Activated T-cell treated with anti-CD3 and anti-CD28 coated beads for 1 hour (primary cell): ENCODE measurements at regions not wholly inside any gene's neighbourhood (a gene's known extent, or its start where the extent isn't known, plus 50 kb on each side); places are given as distances from the start of the nearest gene placed in this dataset.

ENCODE experiments used
- DNase-seq: peaks from one replicate; pipeline ENCODE4 v3.0.0-alpha.2; 2020; ENCODE audit warnings: low read depth

DNA sequence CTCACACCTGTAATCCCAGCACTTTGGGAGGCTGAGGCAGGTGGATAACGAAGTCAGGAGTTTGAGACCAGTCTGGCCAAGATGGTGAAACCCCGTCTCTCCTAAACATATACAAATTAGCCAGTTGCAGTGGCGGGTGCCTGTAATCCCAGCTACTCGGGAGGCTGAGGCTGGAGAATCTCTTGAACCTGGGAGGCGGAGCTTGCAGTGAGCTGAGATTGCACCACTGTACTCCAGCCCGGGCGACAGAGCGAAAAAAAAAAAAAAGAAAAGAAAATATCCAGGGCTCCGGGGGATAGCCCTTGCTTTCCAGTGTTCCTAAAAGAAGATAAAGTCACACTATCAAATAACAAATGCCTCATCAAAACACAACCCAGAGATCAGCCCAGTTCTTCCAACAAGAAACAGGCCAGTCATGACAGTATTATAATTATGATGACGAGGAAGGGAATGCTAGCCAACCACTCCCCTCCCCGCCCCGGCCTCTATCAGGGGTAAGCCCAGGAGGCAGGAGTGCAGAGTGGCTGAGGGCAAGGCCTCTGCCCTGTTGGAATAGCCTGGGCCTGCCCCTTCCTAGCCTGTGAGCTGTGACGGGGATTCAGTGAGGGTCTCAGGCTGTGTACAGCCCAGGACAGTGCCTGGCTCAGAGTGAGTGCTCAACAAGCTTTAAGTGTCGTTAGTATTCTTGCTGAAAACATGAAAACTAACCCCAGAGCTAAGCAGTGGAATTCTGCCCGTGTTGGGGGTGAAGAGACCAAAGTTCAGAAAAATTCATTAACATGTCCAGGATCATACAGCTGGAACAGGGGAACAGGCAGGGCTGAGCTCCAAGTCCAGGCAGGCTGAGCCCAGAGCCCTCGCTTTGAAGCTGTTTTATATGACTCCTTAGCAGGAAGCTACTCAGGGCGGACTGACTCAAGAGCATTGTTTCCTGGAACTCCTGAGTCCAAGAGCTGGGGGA is 54.3 kb downstream of the FAM241B start:
- DNase-seq: no peak

DNA sequence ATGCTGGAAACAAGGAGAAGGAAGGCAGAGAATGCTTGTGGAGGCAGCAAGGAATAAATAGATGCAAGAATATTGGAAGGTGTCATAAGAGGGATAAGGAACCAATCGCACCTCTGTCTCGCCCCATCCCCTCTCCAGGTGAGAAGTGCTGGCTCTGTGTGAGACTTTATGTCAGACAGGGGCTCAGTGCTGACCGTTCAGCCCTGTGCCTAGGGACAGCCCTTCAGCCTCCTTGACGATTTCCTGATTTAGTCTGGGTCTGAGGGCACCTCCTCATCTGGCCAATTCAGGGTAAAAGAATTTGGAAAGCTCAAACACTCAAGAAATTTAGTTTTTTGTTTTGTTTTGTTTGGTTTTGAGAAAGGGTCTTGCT is 54.9 kb downstream of the FAM241B start:
- DNase-seq: no peak

DNA sequence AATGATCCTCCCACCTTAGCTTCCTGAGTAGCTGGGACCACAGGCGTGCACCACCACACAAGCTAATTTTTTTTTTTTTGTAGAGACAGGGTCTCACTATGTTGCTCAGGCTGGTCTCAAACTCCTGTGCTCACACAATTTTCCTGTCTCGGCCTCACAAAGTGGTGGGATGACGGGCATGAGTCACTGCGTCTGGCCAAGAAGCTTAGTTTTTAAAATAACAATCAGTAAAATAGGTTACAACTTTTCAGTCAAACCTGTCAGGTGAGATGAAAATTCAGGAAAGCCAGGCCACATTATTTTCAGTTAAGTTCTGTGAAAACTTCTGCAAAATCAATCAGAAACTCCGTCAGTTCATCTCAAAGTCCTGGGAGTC is 55.4 kb downstream of the FAM241B start:
- no peak for DNase-seq

DNA sequence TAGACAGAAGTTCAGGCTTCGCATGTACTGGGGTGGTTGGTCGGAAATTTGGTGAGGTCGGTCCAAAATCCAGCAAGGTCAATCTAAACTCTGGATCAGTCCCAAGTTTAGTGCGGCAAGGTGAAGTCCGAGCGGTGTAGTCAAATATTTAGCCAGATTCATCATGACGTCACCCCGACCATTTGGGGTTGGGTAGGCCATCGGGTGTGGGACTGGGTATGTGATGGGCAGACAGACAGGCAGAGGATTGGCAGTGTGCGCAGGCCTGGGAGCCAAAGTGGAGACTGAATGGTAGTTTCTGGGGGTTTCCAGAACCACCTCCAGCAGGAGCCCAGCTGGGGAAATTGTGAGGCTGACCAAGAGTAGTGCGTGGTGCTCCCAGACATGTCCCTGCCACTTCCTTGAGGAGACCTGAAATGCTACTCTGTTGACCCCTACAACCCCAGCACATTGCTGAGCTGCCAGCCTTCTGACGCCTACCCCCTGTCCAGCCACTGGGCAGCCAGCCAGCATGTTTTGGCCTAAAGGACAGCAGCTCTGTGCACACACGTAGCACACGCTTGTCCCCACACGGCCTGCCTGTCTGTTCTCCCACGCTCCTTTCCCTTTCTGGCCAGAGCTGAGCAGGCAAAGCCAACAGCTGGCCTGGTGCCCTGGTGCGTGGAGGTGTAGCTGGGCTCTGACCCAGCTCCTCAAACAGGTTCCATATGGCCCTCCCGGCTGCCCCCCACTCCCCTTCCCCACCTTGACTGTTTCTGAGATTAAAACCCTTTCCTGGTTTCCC is 55.9 kb downstream of the FAM241B start:
- no peak for DNase-seq

DNA sequence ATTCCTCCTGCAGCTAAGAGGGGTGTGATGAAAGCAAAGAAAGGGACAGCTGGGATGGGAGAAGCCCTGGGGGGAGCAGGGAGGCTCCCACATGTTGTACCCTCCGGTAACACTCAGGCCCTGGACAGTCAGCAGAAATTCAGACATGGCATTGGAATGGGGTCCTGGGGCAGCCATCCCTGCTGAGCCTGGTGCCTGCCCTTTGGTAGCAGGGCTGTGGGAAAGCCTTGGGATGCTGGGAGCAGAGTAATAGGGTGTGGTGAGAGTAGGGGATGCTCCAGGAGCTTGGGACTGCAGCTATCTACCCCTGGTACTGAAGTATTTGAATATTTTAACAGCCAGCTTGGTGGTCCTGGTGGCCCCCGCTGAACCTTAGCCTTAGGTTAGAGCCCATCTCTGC is 56.8 kb downstream of the FAM241B start:
- no peak for DNase-seq

DNA sequence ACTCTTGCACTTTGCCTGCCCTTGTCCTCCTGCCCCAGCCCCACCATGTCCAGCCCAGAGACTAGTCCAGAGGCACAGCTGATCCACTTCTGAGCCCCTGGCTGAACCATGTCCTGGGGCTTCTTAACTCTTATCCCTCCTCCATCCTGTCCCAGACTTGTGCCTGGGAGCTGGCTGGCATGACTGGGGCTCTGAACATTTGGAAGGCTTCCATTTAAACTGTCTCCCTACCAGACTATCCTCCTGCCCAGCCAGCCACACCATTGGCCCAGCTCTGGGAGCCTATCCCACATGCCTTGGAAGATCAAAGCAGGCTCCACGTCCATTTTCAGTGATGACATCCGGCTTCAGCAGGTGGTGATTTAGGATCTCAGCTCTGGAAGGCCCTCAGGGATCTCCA is 57.4 kb downstream of the FAM241B start:
- no peak for DNase-seq

DNA sequence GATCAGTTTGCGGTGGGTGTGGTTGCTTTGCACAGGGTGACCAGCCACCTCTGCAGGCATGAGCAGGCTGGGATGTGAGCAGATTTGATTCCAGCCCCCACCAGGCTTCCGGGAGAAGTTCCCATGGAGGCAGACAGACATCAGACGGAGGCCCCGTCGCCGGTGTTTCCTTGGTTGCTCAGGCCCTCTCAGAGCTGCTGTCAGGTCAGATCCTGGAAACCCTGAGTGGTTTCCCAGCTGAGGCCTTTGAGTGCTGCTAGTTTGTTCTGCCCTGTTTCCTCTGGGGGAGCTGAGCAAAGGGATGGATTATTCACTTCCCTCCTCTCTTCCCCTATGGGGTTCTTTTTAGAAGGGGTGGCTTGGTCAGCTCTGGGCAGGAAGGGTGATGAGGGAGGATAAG is 62.2 kb downstream of the FAM241B start:
- DNase-seq: no peak

DNA sequence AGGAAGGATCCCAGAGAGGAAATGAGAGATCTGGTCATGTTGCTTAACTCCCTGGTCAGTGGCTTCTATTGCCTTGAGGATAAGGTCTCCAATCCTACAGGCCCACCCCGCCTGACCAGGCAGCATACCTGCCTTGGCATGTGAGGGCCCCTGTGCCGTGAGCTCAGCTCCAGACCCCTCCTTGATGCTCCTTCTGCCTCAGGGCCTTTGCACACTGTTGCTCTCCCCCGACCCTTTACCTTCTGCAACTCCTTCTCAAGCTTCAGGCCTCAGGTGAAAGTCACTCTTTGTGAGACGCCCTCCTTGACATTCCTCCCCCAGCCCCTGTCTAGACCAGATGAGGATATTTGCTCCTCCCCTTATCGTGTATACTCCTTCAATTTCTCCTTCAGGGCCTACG is 62.8 kb downstream of the FAM241B start:
- no peak for DNase-seq

DNA sequence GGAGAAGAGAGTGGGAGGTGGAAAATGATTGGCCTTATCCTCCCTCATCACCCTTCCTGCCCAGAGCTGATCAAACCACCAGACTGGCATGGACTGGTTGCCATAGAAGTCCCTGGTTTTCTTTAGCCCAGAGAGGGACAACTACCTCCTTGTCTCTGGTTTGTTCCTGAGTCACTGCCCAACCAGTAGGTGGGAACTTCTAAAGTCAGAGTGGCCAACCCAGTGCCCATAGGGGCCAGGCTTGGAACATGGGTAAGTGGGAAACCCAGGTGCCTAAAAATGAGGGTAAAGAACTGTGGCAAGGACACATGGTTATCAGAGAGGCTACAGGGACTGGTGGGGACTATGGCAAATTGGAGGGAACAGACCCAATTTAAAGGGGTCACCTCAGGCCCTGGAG is 63.8 kb downstream of the FAM241B start:
- DNase-seq: no peak

DNA sequence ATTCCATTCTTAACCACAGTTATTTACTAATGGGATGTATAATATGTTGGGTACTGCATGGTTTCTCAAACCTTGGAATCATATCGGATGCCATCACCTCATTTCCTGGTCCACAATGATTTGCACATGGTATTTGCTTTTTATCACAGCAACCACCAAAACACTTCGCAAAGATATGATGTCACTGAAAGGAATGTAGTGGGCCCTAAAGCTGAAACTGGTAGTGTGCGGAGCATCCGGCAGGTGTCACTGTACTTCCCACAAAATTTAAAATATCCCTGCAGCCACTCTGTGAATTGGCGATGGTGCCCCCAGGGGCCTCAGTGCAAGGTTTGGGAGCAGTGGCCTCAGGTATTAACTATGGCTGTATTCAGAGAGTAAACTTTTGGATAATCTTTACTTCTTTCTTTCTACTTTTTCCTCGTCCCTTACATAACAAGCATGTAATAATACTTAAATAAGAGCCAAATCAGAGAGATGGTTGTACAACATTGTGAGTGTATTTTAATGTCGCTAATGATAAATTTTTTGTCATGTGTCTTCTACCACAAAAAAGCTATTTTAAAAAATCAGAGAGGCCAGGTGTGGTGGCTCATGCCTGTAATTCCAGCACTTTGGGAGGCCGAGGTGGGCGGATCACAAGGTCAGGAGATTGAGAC is 66.2 kb downstream of the FAM241B start:
- DNase-seq: no peak

DNA sequence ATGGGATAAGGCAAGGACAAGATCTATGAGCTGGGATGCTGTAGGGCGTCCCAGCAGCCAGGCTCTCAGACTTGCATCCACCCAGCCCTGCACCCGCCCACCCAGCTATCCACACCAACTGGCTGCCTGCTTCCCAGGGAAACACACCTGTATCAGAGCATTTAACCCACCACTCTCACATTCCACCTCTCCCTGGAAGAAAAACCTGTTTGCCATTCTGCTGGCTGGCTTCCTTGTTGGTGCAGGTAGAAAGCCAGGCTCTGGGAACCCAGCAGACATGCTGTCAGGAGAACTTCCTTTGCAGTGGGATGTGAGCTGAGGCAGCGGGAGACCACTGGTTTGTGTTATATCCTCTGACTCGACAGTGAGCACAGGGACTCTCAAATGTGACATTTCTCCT is 67.0 kb downstream of the FAM241B start:
- no peak for DNase-seq

DNA sequence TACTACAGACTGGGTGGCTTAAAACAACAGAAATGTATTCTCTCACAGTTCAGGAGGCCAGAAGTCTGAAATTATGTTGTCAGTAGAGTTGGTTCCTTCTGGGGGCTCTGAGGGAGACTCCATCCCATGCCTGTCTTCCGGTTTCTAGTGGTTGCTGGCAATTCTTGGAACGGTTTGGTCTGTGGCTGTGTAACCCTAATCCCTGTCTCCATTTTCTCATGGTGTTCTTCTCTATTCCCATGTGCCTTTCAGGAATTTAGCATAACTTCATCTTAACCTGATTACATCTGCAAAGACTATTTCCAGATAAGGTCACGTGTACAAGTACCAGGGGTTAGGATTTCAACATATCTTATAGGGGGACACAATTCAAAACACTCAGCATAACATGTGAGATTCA is 73.2 kb downstream of the FAM241B start:
- no peak for DNase-seq

DNA sequence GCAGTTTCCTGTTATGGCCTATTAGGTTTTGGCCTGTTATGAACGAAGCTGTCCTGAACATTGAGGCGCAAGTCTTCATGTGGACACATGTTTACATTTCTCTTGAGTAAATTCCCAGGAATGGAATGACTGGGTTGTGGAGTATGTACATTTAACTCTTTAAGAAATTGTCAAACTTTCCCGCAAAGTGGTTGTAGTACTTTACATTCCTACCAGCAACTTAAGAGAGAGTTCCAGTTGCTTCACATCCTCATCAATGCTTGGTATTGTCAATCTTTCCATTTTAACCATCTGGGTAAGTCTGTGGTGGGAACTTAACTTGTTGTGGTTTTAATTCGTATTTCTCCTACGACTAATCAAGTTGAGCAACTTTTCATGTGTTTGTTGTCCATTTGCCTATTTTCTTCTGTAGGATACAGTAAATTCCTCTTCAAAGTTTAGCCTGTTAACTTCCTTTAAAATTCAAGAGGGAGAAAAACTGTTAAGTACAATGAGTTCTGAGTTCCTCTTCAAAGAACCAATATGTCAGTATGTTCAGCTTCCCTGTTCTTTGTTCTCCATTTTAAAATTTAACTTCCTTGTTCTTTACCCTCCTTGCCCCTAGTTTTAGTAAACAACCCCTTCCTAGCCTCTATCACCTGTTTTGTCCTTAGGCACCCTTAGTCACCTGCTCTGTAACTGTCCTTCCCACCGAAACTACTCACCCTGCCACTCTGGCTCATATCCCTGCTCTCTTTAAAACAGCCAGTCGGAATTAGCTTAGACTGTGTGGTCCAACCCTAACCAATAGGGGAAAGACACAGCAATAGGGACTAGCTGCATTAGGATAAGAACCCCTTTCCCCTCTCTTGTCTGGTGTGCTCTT is 74.0 kb downstream of the FAM241B start:
- no peak for DNase-seq

DNA sequence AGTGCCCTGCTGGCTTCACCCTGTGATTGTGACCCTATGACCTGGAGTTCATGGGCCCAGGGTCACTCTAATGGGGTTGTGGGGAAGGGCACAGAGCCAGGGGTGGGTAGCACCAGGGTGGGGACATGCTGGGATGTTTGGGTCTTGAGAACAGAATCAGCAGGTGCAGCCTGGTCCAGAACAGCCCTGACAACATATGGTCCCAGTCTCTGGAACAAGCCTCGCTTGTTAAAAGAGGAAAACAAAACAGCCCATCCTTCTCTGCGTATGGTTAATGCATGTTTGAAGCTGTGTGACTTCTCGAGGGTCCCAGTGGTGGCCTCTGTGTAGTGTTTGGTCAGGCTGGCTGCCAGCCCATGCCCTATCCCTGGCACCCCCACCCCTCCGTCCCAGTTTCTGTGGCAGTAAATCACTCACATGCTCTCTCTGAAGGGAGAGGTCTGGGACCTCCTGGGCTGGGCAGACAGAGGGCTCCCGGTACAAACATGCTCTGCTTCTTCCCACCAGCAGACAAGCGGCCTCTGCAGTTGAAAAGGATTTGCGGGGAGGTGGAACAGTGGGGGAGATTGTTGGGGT is 79.4 kb downstream of the FAM241B start:
- DNase-seq: no peak

DNA sequence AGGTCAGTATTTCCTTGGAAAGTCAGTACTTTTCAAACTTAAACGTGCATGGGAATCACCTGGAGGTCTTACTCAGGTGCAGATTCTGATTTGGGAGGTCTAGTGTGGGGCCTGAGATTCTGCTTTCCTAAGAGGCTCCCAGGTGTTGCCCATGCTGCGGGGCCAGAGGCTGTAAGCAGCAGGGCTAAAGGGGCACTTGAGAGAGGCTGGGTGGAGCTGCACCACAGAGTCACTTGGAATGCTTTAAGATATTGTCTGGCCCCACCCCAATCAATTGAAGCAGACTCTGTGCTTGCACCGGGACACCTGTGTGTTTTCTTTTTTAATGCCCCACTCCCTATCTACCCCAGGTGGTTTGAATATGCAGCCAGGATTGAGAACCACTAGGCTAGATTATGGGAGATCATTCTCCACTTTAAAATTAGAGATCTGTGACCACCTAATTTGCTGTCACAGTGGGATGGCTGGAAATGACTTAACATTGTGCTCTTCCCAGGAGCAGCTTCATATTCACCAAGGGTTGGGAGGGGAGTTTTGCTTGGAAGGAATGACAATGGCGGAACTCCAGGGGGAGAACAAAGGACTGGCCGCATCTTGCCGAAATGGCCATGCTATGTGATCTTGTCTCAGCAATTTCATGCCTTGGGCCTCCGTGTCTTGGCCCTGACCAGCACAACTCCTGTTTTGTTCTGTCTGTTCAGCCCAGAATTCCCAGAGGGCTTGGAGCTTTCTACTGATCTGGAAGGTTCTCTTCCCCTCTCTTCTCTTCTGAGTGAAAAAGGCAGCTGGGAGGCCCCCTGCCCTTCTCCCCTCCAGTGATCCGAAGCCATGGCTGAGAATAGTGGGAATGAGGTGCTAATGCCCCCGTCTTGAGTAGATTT is 80.2 kb downstream of the FAM241B start:
- no peak for DNase-seq

DNA sequence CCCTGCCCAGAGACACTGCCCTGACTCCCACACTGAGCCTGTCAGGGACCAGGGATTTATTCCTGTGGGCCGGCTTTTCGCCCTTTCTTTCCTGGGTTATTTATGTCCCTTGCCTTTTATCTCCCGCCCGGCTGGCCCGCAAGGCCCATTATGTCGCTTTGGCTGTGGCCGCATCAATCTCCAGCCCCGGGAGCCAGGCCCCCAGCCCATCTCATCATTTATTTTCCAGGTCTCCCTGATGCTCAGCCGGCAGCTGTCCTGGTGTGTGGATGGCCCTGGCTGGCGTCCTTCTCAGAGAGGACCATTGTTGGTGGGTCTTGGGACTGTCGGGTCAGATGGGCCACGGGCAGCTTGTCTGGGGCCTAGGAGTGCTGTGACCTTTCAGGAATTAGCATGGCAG is 82.3 kb downstream of the FAM241B start:
- no peak for DNase-seq

DNA sequence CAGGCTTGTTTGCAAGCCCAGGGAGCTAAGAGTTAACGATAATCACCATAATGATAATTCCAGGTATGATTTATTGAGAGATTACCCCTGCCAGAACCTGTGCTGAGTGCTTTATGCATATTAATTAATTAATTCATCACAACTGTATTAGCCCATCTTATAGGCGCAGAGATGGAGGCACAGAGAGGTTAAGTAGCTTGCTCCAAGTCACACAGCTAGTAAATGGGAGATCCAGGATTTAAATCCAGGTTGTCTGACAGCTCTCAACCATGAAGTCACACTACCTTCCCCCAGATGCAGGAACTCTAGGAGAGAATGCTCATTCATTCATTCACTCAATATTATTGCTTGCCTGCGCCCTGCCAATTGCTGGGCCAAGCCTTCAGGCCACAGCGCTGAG is 84.5 kb downstream of the FAM241B start:
- DNase-seq: no peak

DNA sequence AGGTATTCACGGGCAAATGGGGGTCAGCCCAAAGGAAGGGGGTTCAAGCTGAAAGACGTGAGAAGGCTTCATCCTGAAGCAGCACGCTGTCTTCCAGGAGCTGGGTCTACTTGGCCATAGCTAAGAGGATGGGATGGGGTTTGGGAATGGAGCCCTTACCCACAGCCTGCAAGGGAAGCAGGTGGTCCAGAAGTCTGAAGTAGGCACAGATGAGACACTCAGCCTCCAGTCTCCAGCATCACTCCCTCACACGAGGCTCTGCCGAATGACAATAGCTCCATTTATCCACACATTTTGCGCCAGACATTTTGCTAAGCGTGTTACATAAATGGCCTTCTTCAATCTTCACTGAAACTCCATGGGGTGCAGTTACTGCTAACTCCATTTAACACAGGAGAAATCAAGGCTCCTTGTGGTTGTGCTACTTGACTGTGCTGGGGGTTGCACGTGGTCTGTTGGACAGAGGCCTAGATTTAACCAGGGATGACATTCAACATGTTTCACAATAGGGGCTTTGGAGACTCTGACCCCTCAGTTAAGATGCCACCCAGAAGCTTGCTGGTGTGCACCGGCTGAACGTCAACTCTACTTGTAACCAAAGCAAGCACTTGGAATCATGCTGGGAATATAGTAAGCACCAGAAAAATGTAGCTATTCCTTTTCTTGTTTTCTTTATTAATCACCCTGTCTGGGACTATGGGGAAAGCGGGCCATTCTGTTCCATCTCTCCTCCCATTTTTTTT is 85.3 kb downstream of the FAM241B start:
- DNase-seq: no peak

DNA sequence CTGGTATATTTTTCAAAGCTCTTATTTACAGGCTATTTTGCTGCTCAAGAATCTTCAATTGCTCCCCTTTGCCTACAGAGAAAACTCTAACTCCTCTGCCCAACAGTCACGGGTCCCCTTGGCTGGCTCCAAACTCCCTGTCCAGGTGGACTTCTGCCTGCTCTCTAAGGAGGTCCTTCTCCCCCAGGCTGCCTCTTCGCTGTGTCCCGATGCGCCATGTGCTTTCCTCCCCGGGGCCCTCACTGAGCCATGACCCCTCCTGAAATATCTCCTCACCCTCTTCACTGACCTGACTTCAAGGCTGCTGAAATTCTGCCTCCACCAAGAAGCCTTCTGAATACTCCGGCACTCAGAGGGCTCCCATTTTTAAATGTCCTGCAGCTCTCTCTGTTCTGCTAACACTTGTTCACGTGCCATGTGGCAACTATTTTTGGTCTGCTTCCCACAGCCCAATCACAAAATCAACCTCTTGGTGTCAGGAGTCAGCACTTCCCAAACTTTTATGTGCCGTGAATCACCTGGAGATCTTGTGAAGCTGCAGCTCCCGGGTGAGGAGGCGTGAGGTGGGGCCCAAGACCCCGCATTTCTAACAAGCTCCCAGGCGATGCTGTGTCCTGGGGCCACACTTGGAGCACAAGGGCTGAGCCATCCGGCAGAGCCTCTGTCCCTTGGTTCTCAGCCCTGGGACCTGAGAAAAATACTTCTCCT is 85.7 kb upstream of the COL13A1 start:
- no peak for DNase-seq
